Ascending aorta (tissue), 2 donors: ENCODE measurements at regions not wholly inside any gene's neighbourhood (a gene's known extent, or its start where the extent isn't known, plus 50 kb on each side); places are given as distances from the start of the nearest gene placed in this dataset.

ENCODE experiments used
- DNase-seq, 2 donors: peaks; one replicate each; pipeline ENCODE4 v3.0.0-alpha.2; 2019; ENCODE audit warnings: low spot score in 2 of 2
- H3K27ac ChIP-seq, 2 donors: fragments of 200-600 bp; sonication (generic); one replicate each; pipeline ENCODE4 v1.5.1; 2016 to 2017; ENCODE audit warnings: mild to moderate bottlenecking in 1 of 2
- H3K27me3 ChIP-seq: fragments of 200-600 bp; sonication (generic); one replicate; pipeline ENCODE4 v1.5.1; 2017
- H3K36me3 ChIP-seq, 2 donors: fragments of 200-600 bp; sonication (generic); one replicate each; pipeline ENCODE4 v1.5.1; 2016
- H3K4me1 ChIP-seq, 2 donors: fragments of 200-600 bp; sonication (generic); one replicate each; pipeline ENCODE4 v1.5.1; 2016 to 2017; ENCODE audit warnings: mild to moderate bottlenecking in 1 of 2
- H3K4me3 ChIP-seq, 2 donors: fragments of 200-600 bp; sonication (generic); one replicate each; pipeline ENCODE4 v1.5.1; 2016 to 2017; ENCODE audit warnings: mild to moderate bottlenecking in 1 of 2
- H3K9me3 ChIP-seq, 2 donors: fragments of 200-600 bp; sonication (generic); one replicate each; pipeline ENCODE4 v1.5.1; 2016
- CTCF ChIP-seq, 3 experiments: fragments of 200-600 bp in 2 of 3; fragments of 450-650 bp in 1 of 3; sonication (generic) in 2 of 3; IDR thresholded peaks; one replicate each; pipeline ENCODE4 v1.5.1; 2016 to 2019; ENCODE audit warnings: antibody characterized with exemption in 3 of 3, mild to moderate bottlenecking in 1 of 3, moderate library complexity in 1 of 3
- intact Hi-C: fragments of 100-400 bp; cut with DNase I; formaldehyde crosslinking; loops from one replicate; pipeline ENCODE4 v1.15.1; 2023

GRCh38 chr10:3944591-3944990 is 159.6 kb upstream of the KLF6 start:
- Histone ChIP-seq H3K9me3 (peaks cover 0 to 4% of the 10 kb centered on the region in 2 donors), H3K27me3 (no peaks in the 10 kb centered on the region), H3K27ac (peak overlapping the region; percentile 78 to 86), H3K4me1 (peaks cover 3 to 14% of the 10 kb centered on the region in 2 donors), H3K36me3 (no peaks in the 10 kb centered on the region), H3K4me3 (no peak overlapping the region)
- no peak for TF ChIP-seq CTCF (IDR thresholded peaks at IDR 0.05)
- intact Hi-C loops, result loop anchor here (5.0 kb wide), 1 partner anchor 108 kb away; no protein-coding TSS in a partner anchor
- no peak for DNase-seq

- H3K9me3 ChIP-seq, result peaks cover 0 to 4% of the 10 kb centered on the region in 2 donors
- TF ChIP-seq CTCF (IDR thresholded peaks at IDR 0.05), result no peak
- no peaks in the 10 kb centered on the region for H3K27me3 ChIP-seq
- intact Hi-C loops, result loop anchor here (5.0 kb wide), 1 partner anchor 109 kb away; no protein-coding TSS in a partner anchor
- no peak overlapping the region for H3K4me3 ChIP-seq
- no peaks in the 10 kb centered on the region for H3K36me3 ChIP-seq
- no peak for DNase-seq
- H3K4me1 ChIP-seq, result peaks cover 3 to 14% of the 10 kb centered on the region in 2 donors
- H3K27ac ChIP-seq, result peak overlapping the region; percentile 78 to 86
Measured at GRCh38 chr10:3943695-3944257, 158.8 kb upstream of the KLF6 start.

DNA sequence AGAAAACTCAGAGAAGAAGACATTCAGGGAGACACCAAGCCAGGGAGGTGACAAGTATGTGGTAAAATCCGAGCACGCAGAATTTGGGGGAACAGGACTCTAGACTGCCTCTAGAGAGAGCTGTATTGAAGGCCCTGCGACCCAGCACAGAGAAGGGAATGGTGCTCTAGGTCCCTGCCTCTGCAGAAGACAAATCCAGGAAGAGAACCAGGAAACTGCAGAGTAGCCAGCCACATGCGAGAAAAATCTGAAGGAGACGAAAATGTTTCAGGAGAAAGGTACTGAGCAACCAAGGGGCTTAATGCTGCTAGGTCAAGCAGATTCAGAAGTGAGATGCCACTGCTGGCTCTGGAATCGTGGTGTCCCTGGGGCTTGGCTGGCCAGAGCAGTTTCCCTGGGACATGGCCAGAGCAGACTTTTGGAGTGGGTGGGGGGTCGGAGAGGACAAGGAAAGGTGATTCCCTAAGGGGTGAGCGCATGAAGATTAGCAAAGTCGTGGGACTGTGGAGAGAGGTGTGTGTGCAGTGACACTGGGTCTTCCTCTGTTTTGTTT is 158.0 kb upstream of the KLF6 start:
- Histone ChIP-seq H3K27ac (peak overlapping the region; percentile 78 to 86), H3K36me3 (no peaks in the 10 kb centered on the region), H3K4me3 (no peak overlapping the region), H3K27me3 (no peaks in the 10 kb centered on the region), H3K9me3 (peaks cover 0 to 4% of the 10 kb centered on the region in 2 donors), H3K4me1 (peaks cover 3 to 14% of the 10 kb centered on the region in 2 donors)
- intact Hi-C loops, result loop anchor here (5.0 kb wide), 1 partner anchor 109 kb away; no protein-coding TSS in a partner anchor
- DNase-seq, result no peak
- no peak for TF ChIP-seq CTCF (IDR thresholded peaks at IDR 0.05)

GRCh38 chr10:3941676-3942075 is 156.7 kb upstream of the KLF6 start:
- Histone ChIP-seq H3K4me1 (peaks cover 3 to 8% of the 10 kb centered on the region in 2 donors), H3K9me3 (peaks cover 0 to 4% of the 10 kb centered on the region in 2 donors), H3K27me3 (no peaks in the 10 kb centered on the region), H3K36me3 (no peaks in the 10 kb centered on the region), H3K27ac (peak overlapping the region; percentile 78 to 86), H3K4me3 (no peak overlapping the region)
- no peak for TF ChIP-seq CTCF (IDR thresholded peaks at IDR 0.05)
- intact Hi-C loops, result loop anchor here (5.0 kb wide), 1 partner anchor 111 kb away; no protein-coding TSS in a partner anchor
- DNase-seq, result no peak

- H3K9me3 ChIP-seq, result no peaks in the 10 kb centered on the region
- intact Hi-C loops, result loop anchor here (5.0 to 10.0 kb wide), 4 partner anchors 306 to 718 kb away; no protein-coding TSS in a partner anchor
- peak overlapping the region; percentile 83 to 86 for H3K27ac ChIP-seq
- H3K4me1 ChIP-seq, result peaks cover 0 to 13% of the 10 kb centered on the region in 2 donors
- H3K36me3 ChIP-seq, result no peaks in the 10 kb centered on the region
- no peaks in the 10 kb centered on the region for H3K27me3 ChIP-seq
- no peak for DNase-seq
- H3K4me3 ChIP-seq, result no peak overlapping the region
- TF ChIP-seq CTCF (IDR thresholded peaks at IDR 0.05), result no peak
Measured at GRCh38 chr10:3936422-3937040, 151.5 kb upstream of the KLF6 start.
